DOHH2 (cell line): ENCODE measurements at regions not wholly inside any gene's neighbourhood (a gene's known extent, or its start where the extent isn't known, plus 50 kb on each side); places are given as distances from the start of the nearest gene placed in this dataset.

Experiments
- H3F3A ChIP-seq: fragments of 200-600 bp; sonication (generic), shearing (Covaris generic); 2 replicates; pipeline ENCODE4 v1.6.0; 2016; ENCODE audit warnings: antibody characterized with exemption, mild to moderate bottlenecking; ENCODE audit not compliant: control insufficient read depth, insufficient read depth
- H3K27ac ChIP-seq: fragments of 200-600 bp; sonication (generic); 2 replicates; pipeline ENCODE4 v1.5.1; 2014; ENCODE audit warnings: low read depth, mild to moderate bottlenecking, low read length, moderate library complexity
- H3K27me3 ChIP-seq: fragments of 200-600 bp; sonication (generic); 2 replicates; pipeline ENCODE4 v1.6.1; 2014; ENCODE audit warnings: mild to moderate bottlenecking, low read length, mixed read lengths; ENCODE audit not compliant: control insufficient read depth
- H3K36me3 ChIP-seq: fragments of 200-600 bp; sonication (generic); 2 replicates; pipeline ENCODE4 v1.6.1; 2014; ENCODE audit warnings: mild to moderate bottlenecking, low read length, moderate library complexity, mixed read lengths; ENCODE audit not compliant: control insufficient read depth
- H3K4me1 ChIP-seq: fragments of 200-600 bp; sonication (generic); 2 replicates; pipeline ENCODE4 v1.6.1; 2014; ENCODE audit warnings: mild to moderate bottlenecking, low read length, mixed read lengths; ENCODE audit not compliant: control insufficient read depth
- H3K4me2 ChIP-seq: fragments of 200-600 bp; sonication (generic); 2 replicates; pipeline ENCODE4 v1.6.0; 2014; ENCODE audit warnings: mild to moderate bottlenecking, low read length, moderate library complexity
- H3K4me3 ChIP-seq: fragments of 200-600 bp; sonication (generic); 2 replicates; pipeline ENCODE4 v1.5.1; 2014; ENCODE audit warnings: mild to moderate bottlenecking, low read length, mixed read lengths
- H3K79me2 ChIP-seq: fragments of 200-600 bp; sonication (generic); 2 replicates; pipeline ENCODE4 v1.6.1; 2014; ENCODE audit warnings: mild to moderate bottlenecking, low read length, mixed read lengths; ENCODE audit not compliant: control insufficient read depth
- H3K9me2 ChIP-seq: fragments of 200-600 bp; sonication (generic); replicated peaks from 2 replicates; pipeline ENCODE4 v1.6.1; 2014; ENCODE audit warnings: mild to moderate bottlenecking, low read length, mixed read lengths; ENCODE audit not compliant: control insufficient read depth
- H3K9me3 ChIP-seq: fragments of 200-600 bp; sonication (generic); 2 replicates; pipeline ENCODE4 v1.6.1; 2014; ENCODE audit warnings: antibody characterized with exemption, low read length, mixed read lengths; ENCODE audit not compliant: control insufficient read depth, insufficient read depth
- H4K20me1 ChIP-seq: fragments of 200-600 bp; sonication (generic); 2 replicates; pipeline ENCODE4 v1.6.0; 2014; ENCODE audit warnings: low read depth, mild to moderate bottlenecking, antibody characterized with exemption, low read length, moderate library complexity; ENCODE audit not compliant: control insufficient read depth, insufficient read depth
- CTCF ChIP-seq: fragments of 200-600 bp; sonication (generic); IDR thresholded peaks from one replicate; pipeline ENCODE4 v1.5.1; 2014; ENCODE audit warnings: antibody characterized with exemption, mild to moderate bottlenecking, low read depth, low read length; ENCODE audit not compliant: poor library complexity, severe bottlenecking
- EZH2phosphoT487 ChIP-seq: fragments of 200-600 bp; sonication (generic); IDR thresholded peaks from 2 replicates; pipeline ENCODE4 v1.6.1; 2017; ENCODE audit warnings: borderline replicate concordance, mild to moderate bottlenecking, antibody characterized with exemption, low read length, moderate library complexity, mixed read lengths

DNA sequence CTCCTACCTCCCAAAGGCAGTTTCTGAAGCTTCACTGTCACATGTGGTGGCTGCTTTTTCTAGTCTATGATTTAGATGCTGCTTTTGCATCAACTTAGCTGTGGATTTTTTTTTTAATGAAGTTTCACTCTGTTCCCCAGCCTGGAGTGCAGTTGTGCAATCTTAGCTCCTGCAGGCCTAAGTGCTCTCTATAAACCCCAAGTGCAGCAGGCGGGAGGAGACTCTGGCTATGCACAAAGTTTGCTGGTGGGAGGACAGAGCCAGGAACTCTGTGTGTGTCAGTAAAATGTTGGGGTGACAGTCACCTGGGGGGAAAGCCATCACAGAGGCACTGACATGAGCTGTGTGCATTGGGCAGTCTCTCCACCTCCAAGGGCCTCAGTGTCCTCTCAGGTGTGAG is 138.8 kb upstream of the FAM20C start:
- Histone ChIP-seq H3K4me2 (no peak overlapping the region), H3K27ac (no peak overlapping the region), H3K27me3 (no peaks in the 10 kb centered on the region), H3K4me3 (no peak overlapping the region), H3F3A (no peaks in the 10 kb centered on the region), H4K20me1 (no peaks in the 10 kb centered on the region), H3K9me2 (no peaks in the 10 kb centered on the region), H3K4me1 (no peaks in the 10 kb centered on the region), H3K9me3 (no peaks in the 10 kb centered on the region), H3K79me2 (no peaks in the 10 kb centered on the region), H3K36me3 (no peaks in the 10 kb centered on the region)
- no peak for TF ChIP-seq CTCF
- TF ChIP-seq EZH2phosphoT487, result no peak

DNA sequence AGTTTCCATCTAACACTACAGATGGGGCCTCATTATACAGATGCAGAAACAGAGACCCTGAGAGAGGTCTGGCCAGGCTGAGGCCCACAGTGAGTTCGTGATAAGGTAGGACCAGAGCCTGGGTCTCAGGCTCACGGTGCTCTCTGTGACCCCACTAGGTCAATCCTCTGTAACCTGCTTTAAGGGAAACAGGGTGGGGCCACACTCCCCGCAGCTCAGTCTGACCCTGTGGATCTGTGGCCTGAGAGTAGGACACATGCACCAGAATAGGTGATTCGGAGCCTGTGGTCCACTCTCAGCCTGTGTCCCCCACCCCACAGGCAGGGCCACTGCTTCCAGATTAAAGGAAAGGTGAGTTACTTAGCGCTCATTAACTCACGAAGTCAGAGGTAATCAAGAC is 137.8 kb upstream of the FAM20C start:
- Histone ChIP-seq H3K9me2 (no peaks in the 10 kb centered on the region), H3K4me3 (no peak overlapping the region), H3K27ac (no peak overlapping the region), H3F3A (no peaks in the 10 kb centered on the region), H3K36me3 (no peaks in the 10 kb centered on the region), H3K79me2 (no peaks in the 10 kb centered on the region), H3K4me1 (no peaks in the 10 kb centered on the region), H3K4me2 (no peak overlapping the region), H3K9me3 (no peaks in the 10 kb centered on the region), H3K27me3 (no peaks in the 10 kb centered on the region), H4K20me1 (no peaks in the 10 kb centered on the region)
- TF ChIP-seq EZH2phosphoT487, result no peak
- TF ChIP-seq CTCF, result no peak

- no peaks in the 10 kb centered on the region for H3K36me3 ChIP-seq
- TF ChIP-seq CTCF, result no peak
- TF ChIP-seq EZH2phosphoT487, result no peak
- no peaks in the 10 kb centered on the region for H3K27me3 ChIP-seq
- no peak overlapping the region for H3K4me3 ChIP-seq
- no peak overlapping the region for H3K4me2 ChIP-seq
- no peaks in the 10 kb centered on the region for H4K20me1 ChIP-seq
- H3K79me2 ChIP-seq, result no peaks in the 10 kb centered on the region
- no peaks in the 10 kb centered on the region for H3K4me1 ChIP-seq
- no peak overlapping the region for H3K27ac ChIP-seq
- H3K9me2 ChIP-seq, result no peaks in the 10 kb centered on the region
- H3F3A ChIP-seq, result no peaks in the 10 kb centered on the region
- no peaks in the 10 kb centered on the region for H3K9me3 ChIP-seq
These were observed 136.6 kb upstream of the FAM20C start for GRCh38 chr7:55690-56248.
